ENCODE measurements at regions not wholly inside any gene's neighbourhood (a gene's known extent, or its start where the extent isn't known, plus 50 kb on each side); places are given as distances from the start of the nearest gene placed in this dataset.
A peak's percentile ranks its signal among the peaks of the same experiment; 100 is the strongest.
"Not testable (repeated sequence)": the region's sequence is repeated elsewhere in the genome, so short reads cannot be mapped to it uniquely, and the experiment has no call there.

DNA sequence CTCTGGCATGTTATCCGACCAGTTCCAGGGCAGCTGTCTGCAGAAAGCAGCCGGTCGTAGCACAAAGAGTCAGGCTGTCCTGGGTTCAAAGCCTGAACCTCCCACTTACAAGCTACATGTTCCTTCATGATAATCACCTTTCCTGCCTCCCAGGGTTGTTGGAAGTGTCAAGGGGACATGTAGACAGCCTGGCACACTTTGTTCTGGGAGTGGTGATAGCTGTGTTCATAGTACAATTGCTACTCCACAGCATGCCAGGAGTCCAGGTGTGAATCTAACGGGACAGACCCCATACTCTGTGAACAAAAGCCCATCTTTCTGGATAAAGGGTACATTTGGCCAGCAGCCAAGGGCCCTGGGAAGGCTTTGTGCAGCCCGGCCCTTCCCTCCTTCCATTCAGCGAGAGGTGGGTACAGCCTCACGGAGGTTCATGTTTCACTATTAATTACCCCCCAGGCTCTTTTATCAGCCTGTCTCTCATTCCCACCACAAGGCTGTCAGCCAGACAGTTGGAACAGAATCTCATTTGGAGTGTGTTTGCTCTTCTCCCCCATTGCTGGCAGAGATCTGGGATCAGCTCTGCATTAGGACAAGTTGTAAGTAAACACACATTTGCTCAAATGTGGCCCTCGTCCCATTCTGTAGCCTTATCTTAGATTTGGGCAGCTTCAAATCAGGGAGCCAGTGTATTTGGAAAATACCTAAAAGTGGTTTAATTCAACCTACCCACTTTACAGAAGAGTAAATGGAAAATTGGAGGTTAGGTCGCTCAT, 101.2 kb downstream of the PROP1 start:
- H3K4me3 Mint-ChIP-seq; H3K36me3 Mint-ChIP-seq (ENCODE audit: low read depth); H3K27ac Mint-ChIP-seq; H3K9me3 Mint-ChIP-seq; DNase-seq (ENCODE audit: low spot score); intact Hi-C loops (cut with micrococcal nuclease); H3K27me3 Mint-ChIP-seq (ENCODE audit: insufficient read depth); H3K4me1 Mint-ChIP-seq (ENCODE audit: low read depth): not testable (repeated sequence)

DNA sequence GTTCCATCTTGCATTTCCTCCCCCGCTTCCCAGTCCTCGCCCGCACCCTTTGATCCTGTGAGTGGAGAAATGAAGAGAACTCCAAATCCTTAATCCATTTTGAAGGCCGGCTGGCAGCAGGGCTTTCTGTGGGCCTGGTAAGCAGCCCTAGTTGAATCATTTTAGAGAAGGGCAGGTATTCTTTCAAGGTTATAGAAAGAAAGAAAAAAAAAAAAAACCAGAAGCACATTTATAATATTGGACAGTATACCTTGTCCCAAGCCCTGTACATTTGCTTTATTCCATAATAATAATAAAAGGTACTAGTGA, 103.7 kb downstream of the PROP1 start:
- not testable (repeated sequence) for H3K27ac Mint-ChIP-seq, H3K4me3 Mint-ChIP-seq

DNA sequence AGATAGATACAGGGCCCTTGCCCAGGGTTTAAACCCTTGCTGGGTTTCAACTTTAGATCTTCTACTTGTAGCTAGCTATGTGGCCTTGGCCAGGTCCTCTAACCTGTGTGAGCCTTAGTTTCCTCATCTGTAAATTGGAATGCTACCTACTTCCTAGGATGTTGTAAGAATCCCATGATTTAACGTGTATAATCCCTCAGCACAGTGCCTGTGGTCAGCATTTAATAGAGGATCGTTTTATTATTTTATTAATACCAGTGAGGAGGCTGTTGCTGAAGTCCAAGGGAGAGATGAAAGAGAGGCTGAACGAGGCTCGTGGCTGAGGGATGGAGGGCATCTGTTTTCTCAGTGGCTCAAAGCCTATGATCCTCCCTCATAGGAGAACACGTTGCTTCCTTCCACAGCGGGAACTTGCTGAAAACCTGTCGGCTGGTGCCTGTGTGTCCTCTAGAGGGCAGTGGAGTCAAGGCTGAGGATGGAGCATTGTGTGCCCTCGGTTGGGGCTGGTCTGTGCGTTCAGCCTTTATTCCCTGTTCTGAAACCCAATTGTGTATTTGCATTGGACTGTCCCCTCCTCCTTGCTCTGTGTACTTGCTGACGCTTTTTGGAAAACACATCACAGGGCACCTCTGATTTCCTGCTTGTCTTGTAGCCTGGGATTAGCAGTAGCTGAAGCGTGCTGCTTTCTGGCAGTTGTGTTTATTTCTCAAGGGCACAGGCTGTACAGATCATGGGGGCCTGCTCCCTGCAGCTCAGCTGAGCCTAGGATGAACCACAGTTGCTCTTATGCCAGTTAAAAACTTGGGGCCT, 104.3 kb downstream of the PROP1 start:
- H3K27ac Mint-ChIP-seq; H3K27me3 Mint-ChIP-seq (ENCODE audit: insufficient read depth); H3K36me3 Mint-ChIP-seq (ENCODE audit: low read depth); H3K9me3 Mint-ChIP-seq; H3K4me3 Mint-ChIP-seq; intact Hi-C loops (cut with micrococcal nuclease); H3K4me1 Mint-ChIP-seq (ENCODE audit: low read depth): not testable (repeated sequence)
- peak; percentile 25 for DNase-seq (ENCODE audit: low spot score)

More for the DNA sequence above, 103.7 kb downstream of the PROP1 start:
- H3K27me3 Mint-ChIP-seq (ENCODE audit: insufficient read depth); H3K9me3 Mint-ChIP-seq; H3K4me1 Mint-ChIP-seq (ENCODE audit: low read depth); DNase-seq (ENCODE audit: low spot score); intact Hi-C loops (cut with micrococcal nuclease); H3K36me3 Mint-ChIP-seq (ENCODE audit: low read depth): not testable (repeated sequence)

DNA sequence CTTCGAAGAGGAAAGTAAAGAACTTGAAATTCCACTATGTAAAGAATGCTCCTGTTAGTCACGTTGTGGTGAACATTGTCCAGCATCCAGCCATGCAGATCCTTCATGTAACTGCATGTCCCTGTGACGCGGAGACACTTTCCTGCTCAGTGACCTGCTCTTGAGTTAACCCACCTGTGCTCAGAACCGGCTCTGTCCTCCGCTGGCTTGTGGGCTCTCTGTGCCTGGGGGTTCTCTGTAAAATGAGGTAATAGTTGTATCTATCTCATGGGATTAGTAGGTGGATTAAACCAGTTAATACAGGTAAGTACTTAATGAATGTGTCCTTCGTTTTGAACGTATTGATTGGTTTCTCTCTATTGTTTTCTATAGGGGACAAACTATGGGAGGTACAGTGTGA, 100.6 kb upstream of the FAM153A start:
- H3K9me3 Mint-ChIP-seq; H3K4me3 Mint-ChIP-seq; H3K36me3 Mint-ChIP-seq (ENCODE audit: low read depth); intact Hi-C loops (cut with micrococcal nuclease); DNase-seq (ENCODE audit: low spot score); H3K27me3 Mint-ChIP-seq (ENCODE audit: insufficient read depth); H3K4me1 Mint-ChIP-seq (ENCODE audit: low read depth); H3K27ac Mint-ChIP-seq: not testable (repeated sequence)

DNA sequence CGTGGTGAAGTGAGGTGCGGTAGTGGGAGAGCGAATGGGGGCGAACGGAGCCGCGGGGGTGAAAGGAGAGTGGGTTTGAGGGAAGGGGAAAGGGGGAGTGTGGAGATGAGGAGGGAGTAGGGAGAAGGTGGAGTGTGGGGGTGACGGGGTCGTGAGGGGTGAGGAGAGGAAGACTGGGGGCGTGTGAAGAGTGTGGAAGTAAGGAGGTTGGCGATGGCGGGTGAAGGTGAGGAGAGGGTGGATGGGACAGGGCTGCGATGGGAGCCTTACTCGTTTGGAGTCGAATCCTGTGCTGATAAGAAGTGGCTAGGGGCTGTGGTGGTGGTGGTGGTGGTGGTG, 93.2 kb upstream of the FAM153A start:
- H3K4me1 Mint-ChIP-seq (ENCODE audit: low read depth); H3K27me3 Mint-ChIP-seq (ENCODE audit: insufficient read depth); H3K36me3 Mint-ChIP-seq (ENCODE audit: low read depth); H3K9me3 Mint-ChIP-seq; intact Hi-C loops (cut with micrococcal nuclease); DNase-seq (ENCODE audit: low spot score): not testable (repeated sequence)
- peak overlapping the region; percentile 70 for H3K27ac Mint-ChIP-seq
- peak overlapping the region; percentile 91 for H3K4me3 Mint-ChIP-seq

DNA sequence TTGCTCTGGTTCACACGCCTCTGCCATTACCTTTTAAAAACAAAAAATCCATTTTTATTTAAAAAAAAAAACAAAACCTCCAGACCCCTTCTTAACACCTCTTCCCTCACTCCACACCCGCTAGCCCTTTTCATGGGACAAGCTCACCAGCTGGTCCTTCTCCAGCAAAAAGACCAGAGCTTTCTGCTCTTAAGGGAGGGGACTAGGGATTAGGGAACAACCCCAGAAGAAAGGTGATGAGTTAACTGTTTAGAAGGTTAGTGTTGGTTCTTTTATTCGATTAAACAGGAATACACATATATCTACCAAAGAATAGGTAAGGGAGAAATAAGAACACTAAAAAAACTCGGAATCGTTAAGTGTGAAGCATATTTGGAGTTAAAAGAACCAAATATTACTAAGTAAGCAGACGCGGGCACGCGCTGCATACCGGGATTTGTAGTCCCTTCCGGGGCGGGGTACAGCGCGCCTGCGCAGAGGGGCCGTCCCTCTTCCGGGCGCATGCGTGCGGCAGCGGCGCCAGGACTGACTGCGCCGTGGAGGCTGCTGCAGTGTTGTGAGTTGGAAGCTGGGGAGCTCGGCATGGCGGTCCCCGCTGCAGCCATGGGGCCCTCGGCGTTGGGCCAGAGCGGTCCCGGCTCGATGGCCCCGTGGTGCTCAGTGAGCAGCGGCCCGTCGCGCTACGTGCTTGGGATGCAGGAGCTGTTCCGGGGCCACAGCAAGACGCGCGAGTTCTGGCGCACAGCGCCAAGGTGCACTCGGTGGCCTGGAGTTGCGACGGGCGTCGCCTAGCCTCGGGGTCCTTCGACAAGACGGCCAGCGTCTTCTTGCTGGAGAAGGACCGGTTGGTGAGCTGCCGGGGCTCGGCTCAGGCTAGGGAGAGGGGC, 92.6 kb upstream of the FAM153A start:
- DNase-seq (ENCODE audit: low spot score); H3K9me3 Mint-ChIP-seq; H3K4me1 Mint-ChIP-seq (ENCODE audit: low read depth); intact Hi-C loops (cut with micrococcal nuclease); H3K36me3 Mint-ChIP-seq (ENCODE audit: low read depth); H3K27me3 Mint-ChIP-seq (ENCODE audit: insufficient read depth); H3K27ac Mint-ChIP-seq: not testable (repeated sequence)
- peak overlapping the region; percentile 81 for H3K4me3 Mint-ChIP-seq

DNA sequence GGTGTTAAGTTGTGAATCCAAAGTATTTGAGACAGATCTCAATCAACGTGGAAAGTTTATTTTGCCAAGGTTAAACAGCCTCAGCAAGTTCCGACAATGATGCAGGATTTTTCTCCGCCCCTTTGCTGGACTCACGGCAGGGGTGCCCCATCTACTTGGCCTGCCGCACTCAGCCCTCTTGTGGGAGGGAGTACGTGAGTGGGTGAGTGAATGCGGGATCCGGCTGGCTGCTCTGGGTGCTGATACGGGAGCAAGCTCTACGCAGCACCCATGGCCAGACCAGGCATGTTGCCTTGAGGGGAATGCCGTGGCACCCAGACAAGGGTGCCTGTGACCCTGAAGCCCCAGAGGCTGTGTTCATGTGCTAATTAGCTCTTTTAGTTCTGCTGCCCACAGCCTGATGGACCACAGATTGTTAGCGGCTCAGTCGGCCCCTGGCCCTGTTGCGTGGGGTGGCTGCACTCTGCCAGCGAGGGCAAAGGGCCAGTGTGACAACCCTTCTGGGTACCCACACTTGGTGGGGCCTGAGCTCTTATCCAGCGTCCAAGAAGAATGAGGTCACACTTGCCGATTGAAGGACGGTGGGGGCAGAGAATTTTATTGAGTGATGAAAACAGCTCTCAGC, 81.2 kb upstream of the FAM153A start:
- H3K27me3 Mint-ChIP-seq (ENCODE audit: insufficient read depth); intact Hi-C loops (cut with micrococcal nuclease); DNase-seq (ENCODE audit: low spot score); H3K4me1 Mint-ChIP-seq (ENCODE audit: low read depth); H3K27ac Mint-ChIP-seq; H3K9me3 Mint-ChIP-seq; H3K36me3 Mint-ChIP-seq (ENCODE audit: low read depth); H3K4me3 Mint-ChIP-seq: not testable (repeated sequence)

DNA sequence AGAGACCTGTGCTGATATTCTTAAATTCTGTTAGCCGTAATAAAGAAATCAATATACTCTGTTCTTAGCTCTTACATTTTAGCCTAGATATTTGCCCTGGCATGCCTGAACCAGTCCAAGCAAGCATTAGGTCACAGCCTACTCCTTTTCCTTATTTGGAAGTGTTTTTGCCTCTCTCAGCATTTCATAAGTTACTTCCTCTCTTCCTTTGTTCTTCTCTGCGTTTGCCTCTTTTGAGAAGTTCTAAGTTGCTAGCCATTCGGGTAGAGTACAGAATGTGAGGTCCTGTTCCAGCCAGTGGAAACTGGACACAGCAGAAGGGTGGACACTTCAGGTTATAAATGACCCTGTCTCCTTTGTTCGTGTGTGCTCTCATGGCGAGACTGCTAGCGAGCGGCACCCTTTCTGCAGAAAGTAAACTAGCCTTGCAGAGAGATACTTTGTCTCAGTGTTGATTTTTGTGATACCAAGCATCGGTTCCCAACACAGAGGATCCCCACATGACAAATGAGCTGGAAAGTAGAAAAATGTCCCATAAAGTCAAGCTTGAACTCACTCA, 75.0 kb upstream of the FAM153A start:
- H3K9me3 Mint-ChIP-seq; H3K4me1 Mint-ChIP-seq (ENCODE audit: low read depth); intact Hi-C loops (cut with micrococcal nuclease); H3K4me3 Mint-ChIP-seq; DNase-seq (ENCODE audit: low spot score); H3K27me3 Mint-ChIP-seq (ENCODE audit: insufficient read depth); H3K36me3 Mint-ChIP-seq (ENCODE audit: low read depth); H3K27ac Mint-ChIP-seq: not testable (repeated sequence)

DNA sequence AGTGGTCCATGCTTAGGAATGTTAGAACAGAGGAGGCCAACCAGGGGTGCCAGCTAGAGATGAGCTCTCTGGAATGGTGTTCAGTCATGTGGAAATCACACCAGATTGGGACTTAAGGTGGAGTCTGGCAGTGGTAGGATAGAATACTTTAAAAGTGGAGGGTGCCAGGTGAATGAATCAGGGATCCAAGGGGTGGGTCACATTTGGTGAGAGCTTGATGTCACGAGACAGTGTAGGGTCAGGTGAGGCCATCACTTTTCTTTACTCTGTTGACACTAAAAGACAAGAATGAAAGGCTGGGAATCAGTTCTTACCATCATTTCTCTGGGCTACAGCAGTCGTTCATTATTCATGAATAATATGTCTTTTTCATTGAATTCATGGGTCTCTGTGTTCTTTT, 73.8 kb upstream of the FAM153A start:
- DNase-seq (ENCODE audit: low spot score); H3K27me3 Mint-ChIP-seq (ENCODE audit: insufficient read depth); H3K4me3 Mint-ChIP-seq; intact Hi-C loops (cut with micrococcal nuclease); H3K4me1 Mint-ChIP-seq (ENCODE audit: low read depth); H3K27ac Mint-ChIP-seq; H3K9me3 Mint-ChIP-seq; H3K36me3 Mint-ChIP-seq (ENCODE audit: low read depth): not testable (repeated sequence)

DNA sequence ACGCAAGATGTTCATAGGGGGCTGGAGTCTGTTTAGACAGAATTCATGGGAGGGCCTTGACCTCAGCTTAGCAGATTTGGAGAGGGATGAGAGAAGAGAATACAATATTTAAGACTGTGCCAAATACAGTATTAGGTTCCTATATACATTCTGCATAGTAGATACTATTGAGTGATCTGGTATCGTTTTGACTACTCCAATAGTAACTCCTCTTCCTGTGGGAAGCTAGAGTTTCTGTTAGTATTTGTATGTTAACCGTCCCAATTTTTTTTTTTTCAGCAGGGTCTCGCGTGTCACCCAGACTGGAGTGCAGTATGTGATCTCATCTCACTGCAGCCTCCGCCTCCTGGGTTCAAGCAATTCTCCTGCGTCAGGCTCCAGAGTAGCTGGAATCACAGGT, 65.2 kb upstream of the FAM153A start:
- H3K4me1 Mint-ChIP-seq (ENCODE audit: low read depth); H3K36me3 Mint-ChIP-seq (ENCODE audit: low read depth); H3K27ac Mint-ChIP-seq: not testable (repeated sequence)

DNA sequence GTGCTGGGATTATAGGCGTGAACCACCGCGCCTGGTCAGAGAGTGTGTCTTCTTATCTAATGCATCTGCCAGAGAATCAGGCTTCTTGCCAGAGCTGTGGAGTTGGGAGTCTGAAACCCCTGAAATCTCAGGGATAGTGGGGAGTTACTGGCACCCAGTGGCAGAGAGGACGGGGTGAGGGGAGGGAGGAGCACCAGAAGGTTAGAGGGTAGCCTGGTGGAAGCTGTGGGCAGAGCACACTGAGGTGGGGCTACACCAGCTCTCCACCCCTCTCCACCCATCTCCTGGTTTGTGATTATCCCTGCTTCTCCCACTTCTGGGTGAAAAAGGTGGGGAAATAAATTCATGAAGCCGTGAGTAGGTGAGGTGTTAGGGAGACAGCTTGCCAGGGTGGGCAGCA, 63.9 kb upstream of the FAM153A start:
- H3K4me1 Mint-ChIP-seq (ENCODE audit: low read depth); H3K27ac Mint-ChIP-seq; DNase-seq (ENCODE audit: low spot score); H3K27me3 Mint-ChIP-seq (ENCODE audit: insufficient read depth); H3K36me3 Mint-ChIP-seq (ENCODE audit: low read depth); H3K4me3 Mint-ChIP-seq; intact Hi-C loops (cut with micrococcal nuclease); H3K9me3 Mint-ChIP-seq: not testable (repeated sequence)

More for the DNA sequence above, 65.2 kb upstream of the FAM153A start:
- H3K9me3 Mint-ChIP-seq; intact Hi-C loops (cut with micrococcal nuclease); DNase-seq (ENCODE audit: low spot score); H3K27me3 Mint-ChIP-seq (ENCODE audit: insufficient read depth); H3K4me3 Mint-ChIP-seq: not testable (repeated sequence)

DNA sequence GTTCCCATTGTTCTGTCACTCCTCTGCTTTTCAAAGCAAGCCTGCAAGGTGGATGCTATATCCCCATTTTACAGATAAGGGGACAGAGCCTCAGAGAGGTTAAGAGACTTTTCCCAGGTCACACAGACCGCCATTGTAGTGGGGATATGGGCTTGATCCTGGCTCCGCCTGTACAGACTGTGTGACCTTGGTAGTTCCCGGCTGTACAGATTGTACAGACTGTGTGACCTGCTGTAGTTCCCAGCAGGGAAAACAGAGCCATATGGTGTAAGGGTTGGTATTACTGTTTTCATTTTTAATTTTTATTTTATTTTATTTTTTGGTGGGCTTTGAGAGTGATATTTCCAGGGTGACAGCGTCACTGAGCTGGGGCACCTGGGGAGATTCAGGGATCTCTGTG, 63.2 kb upstream of the FAM153A start:
- H3K36me3 Mint-ChIP-seq (ENCODE audit: low read depth); H3K9me3 Mint-ChIP-seq; H3K4me1 Mint-ChIP-seq (ENCODE audit: low read depth); H3K27ac Mint-ChIP-seq; H3K4me3 Mint-ChIP-seq; intact Hi-C loops (cut with micrococcal nuclease); DNase-seq (ENCODE audit: low spot score); H3K27me3 Mint-ChIP-seq (ENCODE audit: insufficient read depth): not testable (repeated sequence)

All from activated T-helper 1 cell treated with anti-CD3 and anti-CD28 coated beads, Interleukin-12 subunit alpha, Interleukin-12 subunit beta, Interleukin-2, Interleukin-4 antibody, amounts not matched to agents 30 ng/mL and 10 ng/mL and 1 ng/mL, durations not matched to agents 14 hours and 24 hours and 36 hours (primary cell).